NOMO-1 (cell line): ENCODE measurements at regions not wholly inside any gene's neighbourhood (a gene's known extent, or its start where the extent isn't known, plus 50 kb on each side); places are given as distances from the start of the nearest gene placed in this dataset.
A peak's percentile ranks its signal among the peaks of the same experiment; 100 is the strongest.
"Not testable (repeated sequence)": the region's sequence is repeated elsewhere in the genome, so short reads cannot be mapped to it uniquely, and the experiment has no call there.

Experiments used
- DNase-seq, 2 experiments: peaks; one replicate each; lab custom pipeline; 2025; ENCODE audit not compliant: unreplicated experiment in 2 of 2; lab: John Stamatoyannopoulos, UW

DNA sequence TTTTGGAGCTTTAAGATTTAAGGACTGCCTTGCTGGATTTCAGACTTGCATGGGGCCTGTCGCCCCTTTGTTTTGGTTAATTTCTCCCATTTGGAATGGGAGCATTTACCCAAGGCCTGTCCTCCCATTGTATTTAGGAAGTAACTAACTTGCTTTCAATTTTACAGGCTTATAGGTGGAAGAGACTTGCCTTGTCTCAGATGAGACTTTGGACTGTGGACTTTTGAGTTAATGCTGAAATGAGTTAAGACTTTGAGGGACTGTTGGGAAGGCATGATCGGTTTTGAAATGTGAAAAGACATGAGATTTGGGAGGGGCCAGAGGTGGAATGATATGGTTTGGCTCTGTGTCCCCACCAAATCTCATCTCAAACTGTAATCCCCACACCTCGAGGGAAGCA is 56.5 kb upstream of the TNFSF10 start:
- DNase-seq: not testable (repeated sequence)

DNA sequence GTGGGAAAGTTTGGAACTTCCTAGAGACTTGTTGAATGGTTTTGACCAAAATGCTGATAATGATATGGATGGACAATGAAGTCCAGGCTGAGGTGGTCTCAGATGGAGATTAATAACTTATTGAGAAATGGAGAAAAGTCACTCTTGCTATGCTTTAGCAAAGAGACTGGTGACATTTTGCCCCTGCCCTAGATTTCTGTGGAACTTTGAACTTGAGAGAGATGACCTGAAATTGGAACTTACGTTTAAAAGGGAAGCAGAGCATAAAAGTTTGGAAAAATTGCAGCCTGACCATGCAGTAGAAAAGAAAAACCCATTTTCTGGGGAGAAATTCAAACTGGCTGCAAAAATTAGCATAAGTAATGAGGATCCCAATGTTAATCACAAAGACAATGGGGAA is 55.5 kb upstream of the TNFSF10 start:
- DNase-seq: not testable (repeated sequence)

DNA sequence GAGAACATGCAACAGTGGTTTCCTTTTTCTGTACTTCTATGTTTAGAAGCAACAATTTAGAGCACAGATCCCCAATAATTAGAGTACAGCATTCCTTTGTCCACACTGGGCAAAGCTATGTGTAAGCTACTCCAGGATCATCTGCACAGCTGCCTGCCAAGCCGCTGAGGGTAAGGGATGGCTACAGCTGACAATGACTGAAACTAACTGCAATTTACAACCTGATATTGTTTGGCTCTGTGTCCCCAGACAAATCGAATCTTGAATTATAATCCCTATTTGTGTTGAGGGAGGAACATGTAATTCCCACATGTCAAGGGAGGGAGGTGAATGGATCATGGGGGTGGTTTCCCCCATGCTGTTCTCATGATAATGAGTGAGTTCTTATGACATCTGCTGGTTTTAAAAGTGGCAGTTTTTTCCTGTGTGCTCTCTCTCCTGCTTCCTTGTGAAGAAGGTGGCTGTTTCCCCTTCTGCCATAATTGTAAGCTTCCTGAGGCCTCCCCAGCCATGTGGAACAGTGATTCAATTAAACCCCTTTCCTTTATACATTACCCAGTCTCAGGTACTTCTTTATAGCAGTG is 54.8 kb upstream of the TNFSF10 start:
- peak; percentile 7 to 49 for DNase-seq

DNA sequence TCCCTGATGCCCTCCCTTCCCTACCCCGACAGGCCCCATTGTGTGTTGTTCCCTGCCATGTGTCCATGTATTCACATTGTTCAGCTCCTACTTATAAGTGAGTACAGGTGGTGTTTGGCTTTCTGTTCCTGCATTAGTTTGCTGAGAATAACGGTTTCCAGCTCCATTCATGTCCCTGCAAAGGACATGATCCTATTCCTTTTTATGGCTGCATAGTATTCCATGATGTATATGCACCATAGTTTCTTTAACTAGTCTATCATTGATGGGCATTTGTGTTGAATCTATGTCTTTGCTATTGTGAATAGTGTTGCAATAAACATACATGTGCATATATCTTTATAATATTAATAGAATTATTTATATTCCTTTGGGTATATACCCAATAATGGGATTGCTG is 52.1 kb upstream of the TNFSF10 start:
- no peak for DNase-seq

- no peak for DNase-seq
Observed at GRCh38 chr3:172573422-172573821, 50.2 kb upstream of the TNFSF10 start.
